ENCODE measurements at regions not wholly inside any gene's neighbourhood (a gene's known extent, or its start where the extent isn't known, plus 50 kb on each side); places are given as distances from the start of the nearest gene placed in this dataset.
"Not testable (repeated sequence)": the region's sequence is repeated elsewhere in the genome, so short reads cannot be mapped to it uniquely, and the experiment has no call there.

DNA sequence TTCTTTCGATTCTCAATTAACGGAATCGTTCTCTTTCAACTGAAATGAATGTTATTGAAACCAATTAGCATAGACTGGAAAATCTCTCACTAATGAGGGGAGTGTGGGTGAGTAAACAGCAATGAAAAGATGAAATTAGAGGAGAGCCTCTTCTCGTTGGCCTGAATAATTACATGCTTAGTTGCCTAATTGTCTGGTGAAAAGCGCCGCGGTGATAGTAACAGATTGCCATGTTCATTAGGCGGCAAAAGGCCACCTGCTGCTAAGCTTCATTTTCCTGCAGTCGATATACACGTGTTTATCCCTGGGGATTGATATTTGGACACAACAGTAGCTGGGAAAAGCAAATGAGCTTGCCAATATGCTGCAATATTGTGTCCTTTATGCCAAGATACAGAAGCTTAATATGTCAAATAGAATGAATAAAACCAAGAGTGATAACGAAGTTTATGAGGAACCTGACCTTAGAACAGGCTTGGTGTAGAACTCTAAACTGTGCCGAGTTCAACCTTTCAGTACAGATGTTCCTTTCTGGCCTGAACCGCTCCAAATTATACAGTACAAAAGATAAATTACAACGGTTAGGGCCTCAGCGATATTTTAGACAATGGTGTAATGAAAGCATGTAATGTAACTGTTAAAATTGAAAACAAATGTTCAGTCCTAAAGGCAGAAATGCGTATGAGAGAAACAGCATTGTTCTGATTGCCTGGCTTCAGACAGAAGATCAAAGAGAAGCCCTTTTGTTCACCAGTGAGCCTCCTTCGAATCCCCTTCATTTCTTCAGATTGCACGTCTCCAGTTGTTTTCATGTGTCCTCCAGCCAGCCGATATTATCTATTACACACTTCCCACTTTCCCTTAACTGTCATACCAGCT, 185.2 kb downstream of the SHOX2 start:
- ATAC-seq: no peak

DNA sequence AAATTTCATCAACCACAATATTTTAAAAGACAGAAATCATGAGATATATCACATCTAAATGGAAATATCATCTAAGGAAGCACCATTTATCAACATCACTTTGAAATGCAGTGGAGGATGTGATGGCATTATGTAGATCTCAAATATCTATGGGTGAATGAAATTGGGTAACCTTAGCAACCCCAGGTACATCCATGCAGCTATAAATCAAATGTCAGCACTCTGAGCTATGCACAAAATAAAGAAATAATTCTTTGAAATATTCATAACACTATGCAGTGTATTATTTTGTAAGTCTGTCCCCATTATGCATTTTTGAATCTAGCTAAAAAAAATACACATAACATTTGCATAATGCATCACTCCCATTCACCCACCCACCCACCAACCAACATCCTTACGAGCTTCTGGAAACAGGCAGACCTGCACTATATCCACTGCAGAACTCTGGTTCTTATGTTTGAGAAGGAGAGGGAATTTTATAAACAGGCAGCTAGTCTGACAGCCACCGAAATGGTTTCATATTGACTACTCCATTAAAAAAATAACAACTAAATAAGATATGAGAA, 186.8 kb downstream of the SHOX2 start:
- no peak for ATAC-seq

DNA sequence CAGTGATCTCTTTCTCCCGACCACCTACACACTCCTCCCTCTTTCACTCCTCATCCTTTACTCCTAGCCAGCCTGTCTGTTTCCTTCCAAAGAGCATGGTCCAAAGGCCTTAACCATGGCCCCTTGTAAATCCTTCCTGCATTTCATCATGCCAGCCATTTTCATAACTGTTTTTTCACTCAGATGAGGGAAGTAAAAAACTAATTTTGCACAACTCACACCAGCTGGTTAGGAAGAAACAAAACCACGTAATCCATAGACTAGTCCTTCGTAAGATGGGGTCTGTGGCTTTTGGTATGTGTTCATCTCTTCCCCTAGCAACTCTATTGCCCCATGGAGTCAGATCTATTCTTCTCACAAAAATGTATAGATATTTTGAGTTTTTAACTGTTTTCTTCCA, 187.8 kb downstream of the SHOX2 start:
- ATAC-seq: no peak

DNA sequence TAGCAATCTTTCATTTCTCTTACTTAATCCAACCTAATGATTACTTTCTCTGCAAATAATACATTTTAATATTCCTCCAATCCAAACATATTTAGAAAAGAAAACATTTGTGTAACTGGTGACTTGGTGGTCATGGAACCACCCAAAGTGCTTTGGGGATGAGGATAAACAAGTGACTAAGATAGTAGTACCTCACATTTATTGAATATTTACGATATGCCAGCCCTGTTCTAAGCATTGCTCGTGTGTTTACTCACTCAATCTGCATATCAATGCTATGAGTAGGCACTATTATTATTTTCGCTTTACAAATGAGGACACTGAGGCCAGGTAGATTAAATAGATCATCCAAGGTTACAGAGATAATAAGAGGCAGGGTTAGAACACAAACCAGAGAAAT, 189.5 kb downstream of the SHOX2 start:
- ATAC-seq: no peak

DNA sequence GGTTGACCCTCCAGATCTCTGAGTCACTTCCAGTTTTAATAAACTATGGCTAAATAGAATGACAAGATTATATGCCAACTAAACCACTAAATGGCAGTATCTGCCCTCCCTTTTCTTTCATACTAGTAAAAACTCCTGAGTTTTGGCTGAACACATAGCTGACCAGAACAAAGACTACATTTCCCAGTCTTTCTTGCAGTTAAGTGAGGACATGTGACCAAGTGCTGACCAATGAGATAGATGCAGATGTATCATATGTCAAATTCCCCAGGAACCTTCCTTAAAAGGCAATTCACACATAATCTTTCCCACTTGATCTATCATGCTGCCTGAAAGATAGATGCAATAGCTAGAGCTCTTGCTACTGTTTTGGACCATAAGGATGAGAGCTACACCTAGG, 191.3 kb downstream of the SHOX2 start:
- ATAC-seq: no peak

DNA sequence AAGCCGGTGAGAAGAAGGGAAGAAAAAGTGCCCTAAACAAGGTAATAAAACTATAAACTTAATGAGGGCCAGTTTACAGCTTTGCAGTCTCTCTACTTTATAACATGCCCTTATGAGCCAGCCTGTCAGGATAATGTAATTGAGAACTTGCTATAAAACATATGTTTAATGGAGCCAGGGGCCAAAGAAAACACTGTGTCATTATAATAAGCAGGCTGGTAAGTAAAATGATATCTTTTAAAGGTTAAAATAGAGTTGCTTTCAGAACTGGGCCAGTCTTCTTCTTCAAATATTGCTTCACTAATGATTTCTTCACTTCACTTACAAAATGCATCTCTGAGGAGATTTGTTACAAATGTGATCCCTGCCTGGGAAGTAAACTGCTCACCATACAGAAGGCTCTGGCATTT, 192.5 kb downstream of the SHOX2 start:
- no peak for ATAC-seq

DNA sequence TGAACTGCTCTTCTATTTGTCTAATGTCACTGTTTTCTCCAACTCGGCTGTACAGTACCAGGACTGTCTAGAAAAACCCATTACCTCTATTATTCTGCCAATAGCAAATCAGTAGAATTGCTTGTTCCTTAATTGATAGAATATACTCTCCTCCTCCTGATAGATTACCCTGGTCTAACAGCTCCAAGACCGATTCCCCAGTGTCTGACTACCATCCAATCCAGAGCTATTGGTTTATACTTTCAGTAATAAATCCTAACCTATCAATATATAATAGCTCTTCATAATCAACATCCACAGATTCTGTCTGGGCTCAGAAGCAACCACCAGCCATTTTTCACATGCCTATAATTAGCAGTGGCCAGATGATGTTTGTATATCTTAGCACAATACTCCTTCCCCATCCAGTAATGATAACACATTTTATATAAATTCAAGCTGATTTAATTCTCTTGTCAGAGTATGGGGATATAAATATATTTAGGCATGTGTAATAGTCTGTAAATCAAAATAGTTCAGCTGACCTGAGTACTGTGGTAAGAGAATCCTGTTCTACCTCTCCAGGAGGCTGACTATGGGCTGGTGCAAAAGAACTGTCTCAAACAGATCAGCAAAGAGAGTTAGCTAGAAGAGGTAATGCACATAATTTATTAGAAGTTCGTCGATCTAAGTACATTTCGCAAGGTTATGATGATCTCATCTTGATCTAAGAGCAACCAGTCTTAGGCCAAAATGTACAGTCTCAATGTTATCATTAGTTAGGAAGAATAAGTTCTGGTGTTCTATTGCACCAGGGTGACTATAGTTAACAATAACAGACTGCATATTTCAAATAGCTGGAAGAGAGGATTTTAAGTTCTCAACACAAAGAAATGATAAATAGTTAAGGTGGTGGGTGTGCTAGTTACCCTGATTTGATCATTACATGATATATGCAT, 193.4 kb downstream of the SHOX2 start:
- no peak for ATAC-seq

DNA sequence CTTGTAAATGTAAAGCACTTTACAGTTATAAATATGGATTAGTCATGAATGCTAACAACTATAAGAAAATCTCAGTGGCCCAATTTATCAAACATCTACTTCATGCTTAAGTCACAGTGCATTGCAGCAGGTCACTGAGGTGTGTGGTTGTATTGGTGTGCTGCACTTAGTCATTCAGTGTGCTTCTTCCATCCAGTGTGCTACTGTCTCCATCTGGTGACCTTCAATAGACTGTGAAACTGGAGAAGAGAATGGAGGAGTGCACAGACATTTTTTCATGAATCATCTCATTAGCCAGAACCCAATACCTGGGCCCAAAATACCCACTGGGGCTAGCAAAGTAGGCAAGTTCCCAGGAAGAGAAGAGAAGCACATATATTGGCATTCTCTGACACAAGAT, 199.6 kb downstream of the SHOX2 start:
- ATAC-seq: no peak

DNA sequence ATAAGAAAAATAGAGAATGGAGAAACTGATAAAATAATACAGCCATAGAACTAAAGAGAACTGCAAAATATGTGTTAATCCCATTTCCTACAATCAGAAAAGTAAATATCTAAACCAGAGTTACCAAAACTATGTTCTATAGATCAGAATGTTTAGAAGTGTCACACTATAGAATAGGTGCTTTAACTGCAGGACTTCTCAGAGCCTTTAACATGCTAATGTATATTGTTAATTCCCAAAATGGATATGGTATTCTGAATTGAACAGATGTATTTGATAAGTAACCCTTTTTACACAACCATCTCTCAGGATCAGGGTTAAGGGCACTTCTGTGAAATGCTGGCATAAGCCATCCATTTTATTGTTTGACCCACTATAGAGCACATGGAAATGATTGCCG, 200.3 kb downstream of the SHOX2 start:
- ATAC-seq: no peak

DNA sequence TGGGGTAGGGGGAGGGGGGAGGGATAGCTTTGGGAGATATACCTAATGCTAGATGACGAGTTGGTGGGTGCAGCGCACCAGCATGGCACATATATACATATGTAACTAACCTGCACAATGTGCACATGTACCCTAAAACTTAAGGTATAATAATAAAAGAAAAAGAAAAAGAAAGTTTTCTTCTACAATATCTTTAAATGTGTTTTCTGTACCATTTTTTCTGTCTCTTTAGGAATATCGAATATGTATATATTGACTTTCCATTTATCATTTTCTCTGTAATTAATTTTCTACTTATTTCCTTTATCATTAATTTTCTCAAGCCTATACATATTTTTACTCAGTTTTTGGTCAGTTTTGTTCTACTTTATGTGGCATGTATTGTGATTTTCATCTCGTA, 203.5 kb downstream of the SHOX2 start:
- not testable (repeated sequence) for ATAC-seq

DNA sequence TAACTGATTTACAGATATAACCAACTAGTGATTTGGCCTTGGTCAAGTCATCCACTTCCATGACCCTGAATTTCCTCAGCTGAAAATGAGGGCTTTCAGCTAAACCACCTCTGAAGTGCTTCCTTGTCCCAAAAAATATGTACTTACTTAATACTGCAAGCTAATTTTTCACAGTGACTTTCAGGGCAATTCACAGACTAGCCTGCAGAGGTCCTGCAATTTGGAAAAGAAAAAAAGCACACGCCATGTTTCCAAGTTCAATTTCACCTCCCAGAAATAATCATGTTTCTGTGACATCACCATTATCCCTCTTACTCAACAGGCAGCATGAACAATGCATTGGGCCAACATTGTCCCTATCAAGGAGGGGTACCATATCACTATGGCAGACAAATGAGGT, 218.2 kb downstream of the SHOX2 start:
- no peak for ATAC-seq

DNA sequence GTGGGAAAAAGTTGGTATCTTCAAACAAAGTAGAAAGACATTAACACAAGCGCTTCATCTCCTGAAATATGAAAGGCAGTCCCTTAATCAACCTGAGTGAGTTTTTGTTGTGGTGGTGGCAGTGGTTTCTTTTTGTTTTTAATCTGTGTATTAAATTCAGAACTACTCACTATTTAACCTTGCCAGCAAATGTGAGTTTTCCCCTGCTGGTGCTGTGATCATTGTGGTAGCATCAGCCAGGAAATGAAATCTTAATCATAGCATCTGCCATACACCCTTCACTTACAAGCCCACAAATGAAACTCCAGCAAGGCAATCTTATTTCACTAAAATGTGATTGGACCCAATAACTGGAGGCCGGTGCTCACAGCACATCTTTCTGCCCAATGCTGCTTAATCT, 229.7 kb downstream of the SHOX2 start:
- no peak for ATAC-seq

DNA sequence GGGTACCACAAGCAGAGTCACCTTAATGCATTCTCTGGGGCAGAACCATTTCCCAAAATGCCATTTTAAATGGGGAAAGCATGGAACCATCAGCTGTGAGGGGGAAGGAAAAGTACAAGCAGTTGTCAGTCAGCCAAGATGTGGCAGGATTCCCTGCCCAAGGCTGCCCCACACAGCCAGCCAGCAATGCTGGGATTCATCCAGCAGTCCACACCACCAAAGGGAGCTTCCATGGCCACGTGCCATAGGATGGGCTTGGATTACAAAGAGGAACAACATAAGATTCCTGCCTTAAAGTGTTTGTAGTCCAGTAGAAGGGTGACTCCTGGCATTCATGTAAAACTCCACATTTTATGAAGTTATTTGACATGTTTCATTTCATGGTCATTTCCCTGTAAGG, 233.3 kb downstream of the SHOX2 start:
- no peak for ATAC-seq

DNA sequence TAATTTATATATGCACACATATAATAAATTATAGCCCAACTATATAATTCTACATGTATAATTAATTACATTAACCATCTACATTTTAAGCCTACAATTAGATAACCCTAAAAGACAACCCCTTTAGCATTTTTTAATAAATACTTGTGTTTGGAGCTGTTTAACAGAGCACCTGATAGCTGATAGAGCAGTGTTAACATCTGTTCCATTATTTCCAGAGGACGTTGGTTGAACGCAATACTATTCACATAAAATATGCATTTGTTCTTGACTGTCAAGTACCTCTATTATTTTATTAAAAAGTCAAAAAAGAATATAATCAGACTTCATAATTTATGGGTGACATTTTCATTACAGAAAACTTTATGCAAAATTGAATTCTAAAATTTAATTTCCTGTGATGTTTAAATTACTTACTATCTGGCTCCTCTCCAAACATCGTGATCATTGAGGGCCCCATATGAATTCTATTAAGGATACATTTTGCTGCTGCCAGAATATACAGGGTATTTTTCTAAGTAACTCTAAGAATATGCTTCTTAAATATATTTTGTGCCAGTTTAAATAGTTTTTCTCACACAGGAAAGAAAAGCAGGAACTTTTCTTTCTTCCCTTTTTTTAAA, 234.3 kb downstream of the SHOX2 start:
- no peak for ATAC-seq

DNA sequence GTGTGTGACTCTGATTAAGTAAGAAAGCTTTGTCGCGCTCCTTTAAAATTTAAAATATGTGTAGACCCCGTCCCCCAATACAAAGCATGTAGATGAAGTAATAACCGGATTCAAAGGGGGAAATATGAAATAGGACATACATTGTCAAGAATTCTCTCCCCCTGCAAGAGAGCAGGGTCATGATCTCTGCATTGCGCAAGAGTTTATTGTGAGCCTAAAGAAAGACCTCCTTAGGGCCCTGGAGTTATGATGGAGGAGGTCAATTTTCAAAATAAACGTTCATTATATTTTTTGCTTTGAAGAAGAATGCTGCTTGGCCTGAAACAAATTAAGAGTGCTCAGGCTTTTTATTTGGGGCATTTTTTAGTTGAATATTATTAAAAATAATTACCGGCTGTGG, 235.0 kb downstream of the SHOX2 start:
- ATAC-seq: no peak

DNA sequence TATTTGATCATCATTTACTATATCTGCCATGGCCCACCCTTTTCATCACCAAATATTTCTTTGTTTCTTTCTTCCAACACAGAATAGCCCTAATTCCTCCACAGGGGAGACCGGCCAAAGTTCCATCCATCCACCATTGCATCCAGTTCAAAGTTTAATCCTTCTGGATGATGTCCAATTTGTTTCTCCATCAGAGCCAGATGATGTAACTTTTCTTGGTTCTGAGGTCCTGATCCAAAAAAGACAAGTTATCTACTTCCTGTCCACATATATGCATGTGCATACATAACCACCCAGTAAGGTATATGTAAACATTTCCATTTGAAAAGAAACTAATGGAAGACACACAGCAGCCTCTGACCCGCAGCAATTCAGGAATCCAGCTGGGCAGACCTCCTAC, 237.3 kb downstream of the SHOX2 start:
- ATAC-seq: no peak

DNA sequence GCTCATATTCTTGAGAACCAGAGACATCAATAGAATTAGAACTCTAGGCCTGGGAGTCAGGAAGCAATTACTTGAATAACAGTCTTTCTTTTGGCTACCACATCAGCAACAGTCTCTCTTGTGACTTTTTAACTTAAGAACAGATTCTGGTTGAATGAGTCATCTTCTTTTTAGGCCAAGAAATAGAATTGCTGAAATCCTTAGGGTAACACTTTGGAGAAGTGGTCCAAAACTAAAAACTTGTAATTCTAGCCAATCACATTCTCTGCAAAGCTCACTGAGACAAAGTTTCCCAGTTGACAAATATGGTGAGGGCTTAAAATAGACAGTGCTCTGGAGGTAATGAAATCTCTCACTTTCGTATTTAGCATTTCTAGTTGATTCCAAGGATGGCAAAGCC, 238.0 kb downstream of the SHOX2 start:
- no peak for ATAC-seq

DNA sequence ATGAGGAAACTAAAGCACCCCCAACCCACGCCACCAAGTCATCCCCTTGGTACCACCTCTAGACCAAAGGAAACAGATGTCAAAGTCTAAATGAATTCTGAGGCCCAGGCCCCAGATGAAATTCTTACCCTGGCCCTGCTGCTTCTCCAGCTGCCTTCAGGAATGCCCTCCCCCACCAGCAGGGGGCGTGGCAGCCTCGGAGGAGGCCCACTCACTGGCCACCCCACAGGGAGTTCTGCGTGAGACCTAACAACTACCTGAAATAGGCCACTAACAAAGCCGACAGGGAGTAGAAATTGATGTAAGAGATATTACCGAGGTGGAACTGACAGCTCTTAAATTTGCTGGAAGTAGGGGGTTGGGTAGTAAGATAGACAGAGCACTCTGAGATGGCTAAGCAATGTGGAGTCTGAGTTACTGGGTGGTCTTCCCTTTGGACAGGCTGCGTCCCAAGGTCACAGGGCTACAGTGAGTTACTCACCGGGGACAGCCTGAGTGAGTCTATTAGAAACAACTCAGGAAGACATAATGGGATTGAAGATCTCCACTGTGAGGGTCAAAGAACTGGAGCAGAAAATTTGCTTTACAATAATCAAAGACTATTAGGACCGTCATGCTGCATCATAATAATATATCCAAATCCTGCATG, 240.7 kb downstream of the SHOX2 start:
- no peak for ATAC-seq

DNA sequence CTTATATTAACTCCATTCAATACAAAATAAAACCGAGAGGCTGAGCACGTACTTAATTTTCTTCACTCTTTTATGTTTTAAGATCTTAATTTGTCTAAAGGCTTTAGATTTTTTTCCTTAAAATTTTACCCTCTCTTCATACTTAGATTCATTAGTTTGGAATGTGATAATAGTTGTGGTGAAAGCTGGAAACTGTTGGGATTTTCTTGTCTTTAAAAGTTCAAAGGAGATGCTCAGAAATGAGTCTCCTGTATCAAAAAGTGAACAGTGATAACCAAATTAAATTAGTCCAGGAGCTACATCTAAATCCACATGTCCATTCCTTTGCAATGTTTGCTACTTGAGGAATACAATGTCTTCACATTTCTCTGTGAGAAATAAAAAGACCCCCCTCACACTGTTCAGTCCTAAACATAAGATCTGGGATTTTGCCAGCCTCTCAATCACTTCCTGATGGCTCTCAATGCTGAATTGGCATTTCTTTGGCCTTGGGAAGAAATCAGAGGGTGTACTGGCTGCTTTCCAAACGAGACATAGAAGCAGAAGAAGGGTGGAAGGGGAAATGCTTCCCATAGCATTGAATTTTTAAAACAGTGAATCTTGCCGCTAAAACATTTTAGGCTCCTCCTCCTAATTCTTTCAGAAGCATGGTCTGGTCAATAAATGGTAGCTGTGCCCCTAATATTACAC, 245.0 kb downstream of the SHOX2 start:
- ATAC-seq: no peak

DNA sequence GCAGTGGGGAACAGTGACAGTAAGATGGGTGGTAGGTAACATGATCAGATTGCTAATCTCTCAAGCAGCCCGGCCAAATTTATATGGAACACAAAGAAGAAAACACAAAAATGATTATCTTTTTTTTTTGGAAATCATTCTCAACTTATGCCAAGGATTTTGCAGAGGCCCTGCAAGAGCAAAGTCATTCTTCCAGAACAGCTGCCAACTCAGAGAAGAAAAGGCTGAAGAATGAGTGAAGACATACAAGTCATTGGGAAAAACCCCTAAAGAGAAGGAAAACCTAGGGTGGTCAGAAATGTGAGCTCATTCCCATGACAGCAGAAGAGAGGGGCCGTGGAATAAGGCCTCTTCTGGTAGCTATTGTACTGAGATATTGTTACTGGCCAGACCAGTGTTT, 246.7 kb downstream of the SHOX2 start:
- no peak for ATAC-seq

DNA sequence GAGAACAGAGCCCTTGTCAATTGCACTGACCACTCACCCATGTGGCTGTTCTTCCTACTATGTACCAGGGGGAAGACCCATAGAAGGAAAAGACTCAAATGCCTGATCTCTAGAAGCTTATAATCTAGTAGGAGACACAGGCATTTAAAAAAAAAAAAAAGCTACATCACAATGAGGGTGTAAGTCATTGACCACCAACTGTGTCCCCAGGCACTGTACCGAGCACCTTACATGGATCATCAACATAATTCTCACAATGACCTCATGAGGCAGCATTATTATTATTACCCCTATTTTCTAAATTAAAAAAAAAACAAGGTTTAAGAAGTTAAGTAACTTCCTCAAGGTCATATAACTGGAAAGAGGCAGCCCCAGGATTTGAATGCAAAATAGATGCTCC, 247.4 kb downstream of the SHOX2 start:
- ATAC-seq: no peak

DNA sequence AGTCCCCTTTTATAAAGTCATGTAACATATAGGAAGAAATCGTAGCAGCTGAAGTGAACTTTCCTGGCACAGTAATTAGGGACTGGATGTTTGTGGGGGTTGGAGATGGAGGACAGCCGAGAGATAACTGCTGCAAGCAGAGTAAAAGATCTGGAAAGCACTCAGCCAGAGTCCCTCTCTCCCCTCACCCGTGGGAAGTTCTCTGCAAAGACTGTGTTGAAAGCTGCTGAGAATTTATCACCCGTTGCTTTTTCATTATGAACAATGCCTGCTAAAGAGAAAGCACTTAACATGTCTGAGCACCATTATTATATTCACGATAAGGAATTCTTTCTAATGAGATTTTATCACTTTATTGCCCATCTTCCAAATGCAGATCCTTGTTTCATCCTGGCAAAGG, 248.8 kb downstream of the SHOX2 start:
- ATAC-seq: no peak
